ENCODE measurements at regions not wholly inside any gene's neighbourhood (a gene's known extent, or its start where the extent isn't known, plus 50 kb on each side); places are given as distances from the start of the nearest gene placed in this dataset.
"Not testable (repeated sequence)": the region's sequence is repeated elsewhere in the genome, so short reads cannot be mapped to it uniquely, and the experiment has no call there.

GRCh38 chr5:51559921-51560658 lies 176.8 kb downstream of the ISL1 start:
- no peak for DNase-seq (ENCODE audit: low spot score)

- no peak for DNase-seq (ENCODE audit: low spot score)
Observed at GRCh38 chr5:51566953-51567352, 183.7 kb downstream of the ISL1 start.

GRCh38 chr5:51567636-51568035 lies 184.4 kb downstream of the ISL1 start:
- DNase-seq (ENCODE audit: low spot score) = no peak

GRCh38 chr5:51573835-51574234 lies 190.6 kb downstream of the ISL1 start:
- no peak for DNase-seq (ENCODE audit: low spot score)

- no peak for DNase-seq (ENCODE audit: low spot score)
Observed at GRCh38 chr5:51582871-51583394, 199.7 kb downstream of the ISL1 start.

GRCh38 chr5:51598026-51598425 lies 214.8 kb downstream of the ISL1 start:
- DNase-seq (ENCODE audit: low spot score) = no peak

GRCh38 chr5:51599587-51599986 lies 216.3 kb downstream of the ISL1 start:
- no peak for DNase-seq (ENCODE audit: low spot score)

GRCh38 chr5:51604324-51604723 lies 221.1 kb downstream of the ISL1 start:
- DNase-seq (ENCODE audit: low spot score) = no peak

- DNase-seq (ENCODE audit: low spot score) = no peak
Observed at GRCh38 chr5:51606921-51607320, 223.7 kb downstream of the ISL1 start.

- no peak for DNase-seq (ENCODE audit: low spot score)
Observed at GRCh38 chr5:51618234-51618633, 235.0 kb downstream of the ISL1 start.

- DNase-seq (ENCODE audit: low spot score) = no peak
Observed at GRCh38 chr5:51621156-51621555, 237.9 kb downstream of the ISL1 start.

GRCh38 chr5:51622161-51622790 lies 239.0 kb downstream of the ISL1 start:
- no peak for DNase-seq (ENCODE audit: low spot score)

GRCh38 chr5:51625224-51625968 lies 242.1 kb downstream of the ISL1 start:
- DNase-seq (ENCODE audit: low spot score) = no peak

GRCh38 chr5:51632027-51632426 lies 248.8 kb downstream of the ISL1 start:
- DNase-seq (ENCODE audit: low spot score) = no peak

- DNase-seq (ENCODE audit: low spot score) = no peak
Observed at GRCh38 chr5:51632793-51633192, 249.5 kb downstream of the ISL1 start.

- DNase-seq (ENCODE audit: low spot score) = not testable (repeated sequence)
Observed at GRCh38 chr5:51636973-51637372, 253.7 kb downstream of the ISL1 start.

GRCh38 chr5:51644976-51645375 lies 261.7 kb downstream of the ISL1 start:
- no peak for DNase-seq (ENCODE audit: low spot score)

GRCh38 chr5:51646482-51646881 lies 263.2 kb downstream of the ISL1 start:
- no peak for DNase-seq (ENCODE audit: low spot score)

- DNase-seq (ENCODE audit: low spot score) = no peak
Observed at GRCh38 chr5:51650824-51651223, 267.6 kb downstream of the ISL1 start.

GRCh38 chr5:51651476-51651875 lies 268.2 kb downstream of the ISL1 start:
- DNase-seq (ENCODE audit: low spot score) = no peak

GRCh38 chr5:51651889-51652288 lies 268.6 kb downstream of the ISL1 start:
- DNase-seq (ENCODE audit: low spot score) = no peak

GRCh38 chr5:51652980-51653379 lies 269.7 kb downstream of the ISL1 start:
- DNase-seq (ENCODE audit: low spot score) = no peak
